ENCODE measurements at regions not wholly inside any gene's neighbourhood (a gene's known extent, or its start where the extent isn't known, plus 50 kb on each side); places are given as distances from the start of the nearest gene placed in this dataset.

DNA sequence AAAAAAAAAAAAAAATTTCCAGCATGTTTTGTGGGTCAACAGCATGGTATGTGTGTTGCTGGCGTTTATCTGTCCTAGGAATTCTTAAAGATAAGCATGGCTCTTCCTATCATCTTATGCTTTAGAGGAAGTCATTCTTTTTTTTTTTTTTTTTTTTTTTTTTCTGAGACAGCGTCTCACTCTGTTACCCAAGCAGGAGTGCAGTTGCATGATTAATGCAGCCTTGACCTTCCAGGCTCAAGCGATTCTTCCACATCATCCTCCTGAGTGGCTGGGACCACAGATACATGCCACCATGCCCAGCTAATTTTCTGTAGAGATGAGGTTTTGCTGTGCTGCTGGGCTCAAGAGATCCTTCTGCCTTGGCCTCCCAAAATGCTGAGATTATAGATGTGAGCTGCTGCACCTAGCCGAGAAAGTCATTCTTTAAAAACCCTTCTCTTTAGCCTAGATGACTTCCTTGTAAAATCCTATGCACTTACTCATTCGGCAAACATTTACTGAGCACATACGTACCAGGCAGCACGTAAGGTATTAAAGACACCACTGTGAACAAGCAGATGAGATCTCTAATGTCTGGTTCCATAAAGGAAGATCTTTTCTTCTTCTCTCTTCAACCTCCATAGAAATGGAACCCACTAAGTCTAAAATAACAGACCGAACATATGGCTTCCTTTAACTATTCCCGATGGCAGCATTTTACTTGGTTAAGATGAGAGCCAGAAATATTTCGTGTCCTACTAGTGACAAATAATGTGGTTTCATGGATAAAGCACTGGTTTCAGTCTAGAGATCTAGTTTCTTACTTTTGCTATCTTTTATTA is 122.4 kb downstream of the RIN2 start:
- TF ChIP-seq, protein P1, sequence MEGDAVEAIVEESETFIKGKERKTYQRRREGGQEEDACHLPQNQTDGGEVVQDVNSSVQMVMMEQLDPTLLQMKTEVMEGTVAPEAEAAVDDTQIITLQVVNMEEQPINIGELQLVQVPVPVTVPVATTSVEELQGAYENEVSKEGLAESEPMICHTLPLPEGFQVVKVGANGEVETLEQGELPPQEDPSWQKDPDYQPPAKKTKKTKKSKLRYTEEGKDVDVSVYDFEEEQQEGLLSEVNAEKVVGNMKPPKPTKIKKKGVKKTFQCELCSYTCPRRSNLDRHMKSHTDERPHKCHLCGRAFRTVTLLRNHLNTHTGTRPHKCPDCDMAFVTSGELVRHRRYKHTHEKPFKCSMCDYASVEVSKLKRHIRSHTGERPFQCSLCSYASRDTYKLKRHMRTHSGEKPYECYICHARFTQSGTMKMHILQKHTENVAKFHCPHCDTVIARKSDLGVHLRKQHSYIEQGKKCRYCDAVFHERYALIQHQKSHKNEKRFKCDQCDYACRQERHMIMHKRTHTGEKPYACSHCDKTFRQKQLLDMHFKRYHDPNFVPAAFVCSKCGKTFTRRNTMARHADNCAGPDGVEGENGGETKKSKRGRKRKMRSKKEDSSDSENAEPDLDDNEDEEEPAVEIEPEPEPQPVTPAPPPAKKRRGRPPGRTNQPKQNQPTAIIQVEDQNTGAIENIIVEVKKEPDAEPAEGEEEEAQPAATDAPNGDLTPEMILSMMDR (conservative IDR thresholded peaks at IDR 0.05) = no peak
- TF ChIP-seq EZH2 (IDR thresholded peaks at IDR 0.05; ENCODE audit: low read depth) = no peak
